ENCODE measurements at regions not wholly inside any gene's neighbourhood (a gene's known extent, or its start where the extent isn't known, plus 50 kb on each side); places are given as distances from the start of the nearest gene placed in this dataset.

GRCh38 chr1:208743361-208743760 lies 499.2 kb upstream of the PLXNA2 start:
- TF ChIP-seq CTCF (IDR thresholded peaks at IDR 0.05; ENCODE audit: low read depth, low read length, missing control alignments): no peak
- no peak overlapping the region for H3K4me3 ChIP-seq (ENCODE audit: low read depth, low read length)
- no peak for DNase-seq (ENCODE audit: low read depth)

GRCh38 chr1:208747979-208748378 lies 503.8 kb upstream of the PLXNA2 start:
- H3K4me3 ChIP-seq (ENCODE audit: low read depth, low read length): no peak overlapping the region
- no peak for TF ChIP-seq CTCF (IDR thresholded peaks at IDR 0.05; ENCODE audit: low read depth, low read length, missing control alignments)
- DNase-seq (ENCODE audit: low read depth): no peak

GRCh38 chr1:208748387-208749165 lies 504.4 kb upstream of the PLXNA2 start:
- TF ChIP-seq CTCF (IDR thresholded peaks at IDR 0.05; ENCODE audit: low read depth, low read length, missing control alignments): no peak
- DNase-seq (ENCODE audit: low read depth): no peak
- no peak overlapping the region for H3K4me3 ChIP-seq (ENCODE audit: low read depth, low read length)

- no peak for TF ChIP-seq CTCF (IDR thresholded peaks at IDR 0.05; ENCODE audit: low read depth, low read length, missing control alignments)
- DNase-seq (ENCODE audit: low read depth): no peak
- no peak overlapping the region for H3K4me3 ChIP-seq (ENCODE audit: low read depth, low read length)
These were observed 512.3 kb upstream of the PLXNA2 start for GRCh38 chr1:208756339-208756981.

- TF ChIP-seq CTCF (IDR thresholded peaks at IDR 0.05; ENCODE audit: low read depth, low read length, missing control alignments): no peak
- no peak overlapping the region for H3K4me3 ChIP-seq (ENCODE audit: low read depth, low read length)
- DNase-seq (ENCODE audit: low read depth): no peak
These were observed 513.7 kb upstream of the PLXNA2 start for GRCh38 chr1:208757846-208758245.

- DNase-seq (ENCODE audit: low read depth): no peak
- no peak overlapping the region for H3K4me3 ChIP-seq (ENCODE audit: low read depth, low read length)
- no peak for TF ChIP-seq CTCF (IDR thresholded peaks at IDR 0.05; ENCODE audit: low read depth, low read length, missing control alignments)
These were observed 515.1 kb upstream of the PLXNA2 start for GRCh38 chr1:208759255-208759654.
